Fibroblast of lung (primary cell): ENCODE measurements at regions not wholly inside any gene's neighbourhood (a gene's known extent, or its start where the extent isn't known, plus 50 kb on each side); places are given as distances from the start of the nearest gene placed in this dataset.

Experiments
- EZH2 ChIP-seq: IDR thresholded peaks from 2 replicates; pipeline ENCODE4 v1.5.1; 2012; ENCODE audit warnings: low read length, control low read depth, mild to moderate bottlenecking; ENCODE audit errors: missing control alignments
- TF ChIP-seq, protein P1 (sequence below), 2 donors: IDR thresholded peaks in 1 of 2; conservative IDR thresholded peaks in 1 of 2; 1 replicate in 1 of 2; 2 replicates in 1 of 2; pipeline ENCODE4 v1.5.1; 2011 to 2012; ENCODE audit warnings: low read length in 2 of 2, control low read depth in 1 of 2, inconsistent platforms in 1 of 2, low read depth in 1 of 2, mild to moderate bottlenecking in 1 of 2

DNA sequence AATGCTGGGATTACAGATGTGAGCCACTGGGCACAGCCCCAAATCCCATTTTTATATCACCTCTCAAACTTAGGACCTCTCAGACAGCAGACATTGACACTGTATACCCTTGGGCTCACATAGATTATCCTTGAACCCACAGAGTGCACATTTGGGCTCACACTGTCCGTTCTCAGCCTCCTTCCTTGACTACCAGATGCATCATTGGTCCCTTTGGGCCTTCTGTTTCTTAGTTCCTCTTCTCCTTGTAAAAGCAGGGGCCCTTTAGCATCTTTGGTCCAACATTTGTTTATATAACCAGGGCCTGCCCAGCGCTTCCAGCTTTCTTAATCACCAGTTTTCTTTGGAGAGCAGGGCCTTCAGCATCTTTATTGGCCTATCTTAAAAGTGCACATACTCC lies 126.2 kb downstream of the SEC61B start:
- TF ChIP-seq, protein P1, sequence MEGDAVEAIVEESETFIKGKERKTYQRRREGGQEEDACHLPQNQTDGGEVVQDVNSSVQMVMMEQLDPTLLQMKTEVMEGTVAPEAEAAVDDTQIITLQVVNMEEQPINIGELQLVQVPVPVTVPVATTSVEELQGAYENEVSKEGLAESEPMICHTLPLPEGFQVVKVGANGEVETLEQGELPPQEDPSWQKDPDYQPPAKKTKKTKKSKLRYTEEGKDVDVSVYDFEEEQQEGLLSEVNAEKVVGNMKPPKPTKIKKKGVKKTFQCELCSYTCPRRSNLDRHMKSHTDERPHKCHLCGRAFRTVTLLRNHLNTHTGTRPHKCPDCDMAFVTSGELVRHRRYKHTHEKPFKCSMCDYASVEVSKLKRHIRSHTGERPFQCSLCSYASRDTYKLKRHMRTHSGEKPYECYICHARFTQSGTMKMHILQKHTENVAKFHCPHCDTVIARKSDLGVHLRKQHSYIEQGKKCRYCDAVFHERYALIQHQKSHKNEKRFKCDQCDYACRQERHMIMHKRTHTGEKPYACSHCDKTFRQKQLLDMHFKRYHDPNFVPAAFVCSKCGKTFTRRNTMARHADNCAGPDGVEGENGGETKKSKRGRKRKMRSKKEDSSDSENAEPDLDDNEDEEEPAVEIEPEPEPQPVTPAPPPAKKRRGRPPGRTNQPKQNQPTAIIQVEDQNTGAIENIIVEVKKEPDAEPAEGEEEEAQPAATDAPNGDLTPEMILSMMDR (conservative IDR thresholded peaks at IDR 0.05 in 1 of 2, IDR thresholded peaks at IDR 0.05 in 1 of 2; ENCODE audit: low read depth in 1 of 2, low read length in 2 of 2): no peak
- TF ChIP-seq EZH2: no peak
